ENCODE measurements at regions not wholly inside any gene's neighbourhood (a gene's known extent, or its start where the extent isn't known, plus 50 kb on each side); places are given as distances from the start of the nearest gene placed in this dataset.

DNA sequence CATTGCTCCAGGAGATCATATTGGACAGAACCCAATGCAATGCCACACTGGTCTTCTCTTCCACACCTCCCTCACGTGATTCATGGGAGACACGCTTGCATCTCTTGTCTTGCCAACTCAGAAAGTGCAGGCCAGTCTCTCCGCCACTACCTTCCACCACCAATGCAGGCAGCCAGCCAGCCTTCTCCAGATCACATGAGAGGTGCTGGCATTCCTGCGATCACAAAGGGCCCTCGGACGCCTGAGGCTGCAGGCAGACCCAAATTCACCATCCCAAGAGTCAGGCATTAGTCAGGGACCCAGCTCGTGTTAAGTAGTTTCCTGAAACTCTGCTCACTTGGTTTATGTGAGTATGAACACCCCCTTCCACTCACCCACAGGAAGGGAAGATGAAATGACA, 437.0 kb upstream of the ETAA1 start:
- Histone ChIP-seq H3K9me1 (ENCODE audit: insufficient read depth, low read length) (0 out of 2 replicates have a peak, but pooled peaks cover 3% of the 10 kb centered on the region), H2AK9ac (replicated peaks; ENCODE audit: low read depth, low read length, poor library complexity) (no peak overlapping the region), H3K36me3 (ENCODE audit: control insufficient read depth, insufficient read depth, low read length) (no peaks in the 10 kb centered on the region), H3K4me1 (ENCODE audit: control insufficient read depth, insufficient read depth, low read length) (peaks cover 3% of the 10 kb centered on the region; the same call in 1 of the 2 replicates), H4K8ac (ENCODE audit: low read depth in 2 of 2, low read length in 2 of 2) (no peak overlapping the region), H3K56ac (ENCODE audit: extremely low read depth, insufficient read depth, low read length) (no peak overlapping the region), H4K20me1 (ENCODE audit: insufficient read depth, low read length) (no peaks in the 10 kb centered on the region), H2BK5ac (ENCODE audit: low read depth, low read length, poor library complexity, severe bottlenecking) (no peak overlapping the region), H3K27me3 (ENCODE audit: control insufficient read depth, insufficient read depth, low read length) (no peaks in the 10 kb centered on the region), H3K14ac (replicated peaks; ENCODE audit: low read depth, low read length) (no peak overlapping the region), H4K5ac (ENCODE audit: low read depth, low read length) (no peak overlapping the region), H2BK15ac (ENCODE audit: low read depth, low read length) (no peak overlapping the region), H3K9ac (ENCODE audit: low read depth, low read length) (no peak overlapping the region), H3K23ac (ENCODE audit: low read depth, low read length) (no peak overlapping the region), H2BK120ac (ENCODE audit: low read depth, low read length) (no peak overlapping the region), H3K9me3 (ENCODE audit: control insufficient read depth, insufficient read depth, low read length) (no peaks in the 10 kb centered on the region), H2AFZ (replicated peaks; ENCODE audit: low read length, poor library complexity) (no peak overlapping the region), H3K27ac (ENCODE audit: insufficient read depth, low read length) (no peak overlapping the region), H3K4me2 (ENCODE audit: low read depth, low read length) (no peak overlapping the region), H2AK5ac (ENCODE audit: low read depth, low read length) (no peak overlapping the region), H3K79me1 (ENCODE audit: low read depth in 1 of 2, low read length in 2 of 2) (no peaks in the 10 kb centered on the region), H3K18ac (ENCODE audit: low read depth, low read length) (no peak overlapping the region), H3K4me3 (ENCODE audit: insufficient read depth, low read depth, low read length) (no peak overlapping the region), H3K4ac (ENCODE audit: low read depth, low read length) (no peak overlapping the region), H4K91ac (ENCODE audit: insufficient read depth, low read depth, low read length) (no peak overlapping the region), H2BK20ac (ENCODE audit: low read depth, low read length) (no peak overlapping the region)
- dilution Hi-C loops (cut with HindIII; ENCODE audit: low sequenced_read_pairs, unreplicated experiment) (no loop called here), intact Hi-C loops (cut with micrococcal nuclease) (no loop called here), in situ Hi-C loops (cut with MboI; ENCODE audit: low sequenced_read_pairs) (no loop called here)
- CTCF ChIA-PET = no interaction called here
- no peak for TF ChIP-seq BHLHE40 (IDR thresholded peaks at IDR 0.05; ENCODE audit: low read depth, low read length)
- no peak for TF ChIP-seq MAFK (IDR thresholded peaks at IDR 0.05; ENCODE audit: low read depth, low read length)
- no peak for TF ChIP-seq RCOR1 (IDR thresholded peaks at IDR 0.05; ENCODE audit: insufficient replicate concordance, low read length)
- TF ChIP-seq CHD1 (IDR thresholded peaks at IDR 0.05; ENCODE audit: low read depth, low read length) = no peak
- TF ChIP-seq POLR2A (IDR thresholded peaks at IDR 0.05; ENCODE audit: low read depth, low read length) = no peak
- TF ChIP-seq, protein P1, sequence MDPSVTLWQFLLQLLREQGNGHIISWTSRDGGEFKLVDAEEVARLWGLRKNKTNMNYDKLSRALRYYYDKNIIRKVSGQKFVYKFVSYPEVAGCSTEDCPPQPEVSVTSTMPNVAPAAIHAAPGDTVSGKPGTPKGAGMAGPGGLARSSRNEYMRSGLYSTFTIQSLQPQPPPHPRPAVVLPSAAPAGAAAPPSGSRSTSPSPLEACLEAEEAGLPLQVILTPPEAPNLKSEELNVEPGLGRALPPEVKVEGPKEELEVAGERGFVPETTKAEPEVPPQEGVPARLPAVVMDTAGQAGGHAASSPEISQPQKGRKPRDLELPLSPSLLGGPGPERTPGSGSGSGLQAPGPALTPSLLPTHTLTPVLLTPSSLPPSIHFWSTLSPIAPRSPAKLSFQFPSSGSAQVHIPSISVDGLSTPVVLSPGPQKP (IDR thresholded peaks at IDR 0.05; ENCODE audit: borderline replicate concordance, low read depth, low read length) = no peak
- no peak for TF ChIP-seq MAZ (IDR thresholded peaks at IDR 0.05; ENCODE audit: borderline replicate concordance, low read depth, low read length)
- TF ChIP-seq SMC3 (IDR thresholded peaks at IDR 0.05; ENCODE audit: low read depth, low read length) = no peak
- no peak for TF ChIP-seq RFX5 (IDR thresholded peaks at IDR 0.05; ENCODE audit: low read depth, low read length)
- TF ChIP-seq, protein P2, sequence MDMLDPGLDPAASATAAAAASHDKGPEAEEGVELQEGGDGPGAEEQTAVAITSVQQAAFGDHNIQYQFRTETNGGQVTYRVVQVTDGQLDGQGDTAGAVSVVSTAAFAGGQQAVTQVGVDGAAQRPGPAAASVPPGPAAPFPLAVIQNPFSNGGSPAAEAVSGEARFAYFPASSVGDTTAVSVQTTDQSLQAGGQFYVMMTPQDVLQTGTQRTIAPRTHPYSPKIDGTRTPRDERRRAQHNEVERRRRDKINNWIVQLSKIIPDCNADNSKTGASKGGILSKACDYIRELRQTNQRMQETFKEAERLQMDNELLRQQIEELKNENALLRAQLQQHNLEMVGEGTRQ (IDR thresholded peaks at IDR 0.05; ENCODE audit: low read depth, low read length) = no peak
- TF ChIP-seq, protein P3, sequence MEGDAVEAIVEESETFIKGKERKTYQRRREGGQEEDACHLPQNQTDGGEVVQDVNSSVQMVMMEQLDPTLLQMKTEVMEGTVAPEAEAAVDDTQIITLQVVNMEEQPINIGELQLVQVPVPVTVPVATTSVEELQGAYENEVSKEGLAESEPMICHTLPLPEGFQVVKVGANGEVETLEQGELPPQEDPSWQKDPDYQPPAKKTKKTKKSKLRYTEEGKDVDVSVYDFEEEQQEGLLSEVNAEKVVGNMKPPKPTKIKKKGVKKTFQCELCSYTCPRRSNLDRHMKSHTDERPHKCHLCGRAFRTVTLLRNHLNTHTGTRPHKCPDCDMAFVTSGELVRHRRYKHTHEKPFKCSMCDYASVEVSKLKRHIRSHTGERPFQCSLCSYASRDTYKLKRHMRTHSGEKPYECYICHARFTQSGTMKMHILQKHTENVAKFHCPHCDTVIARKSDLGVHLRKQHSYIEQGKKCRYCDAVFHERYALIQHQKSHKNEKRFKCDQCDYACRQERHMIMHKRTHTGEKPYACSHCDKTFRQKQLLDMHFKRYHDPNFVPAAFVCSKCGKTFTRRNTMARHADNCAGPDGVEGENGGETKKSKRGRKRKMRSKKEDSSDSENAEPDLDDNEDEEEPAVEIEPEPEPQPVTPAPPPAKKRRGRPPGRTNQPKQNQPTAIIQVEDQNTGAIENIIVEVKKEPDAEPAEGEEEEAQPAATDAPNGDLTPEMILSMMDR (conservative IDR thresholded peaks at IDR 0.05; ENCODE audit: low read depth, low read length) = no peak
- POLR2A ChIA-PET (ENCODE audit: unreplicated experiment) = no interaction called here
- DNase-seq (no peak), ATAC-seq (ENCODE audit: low read depth) (no peak)
- whole genome bisulfite sequencing, 2 experiments (ENCODE audit: extremely low coverage in 2 of 2, insufficient read length in 1 of 2) = 94% methylated on average over 3 of the region's 7 CpGs; no CpG with 5 or more reads in 1 of the 2 experiments
- BruUV-seq (replicated peaks) = no TSS peak

Data from IMR-90 (cell line).